ENCODE measurements at regions not wholly inside any gene's neighbourhood (a gene's known extent, or its start where the extent isn't known, plus 50 kb on each side); places are given as distances from the start of the nearest gene placed in this dataset.
A peak's percentile ranks its signal among the peaks of the same experiment; 100 is the strongest.

DNA sequence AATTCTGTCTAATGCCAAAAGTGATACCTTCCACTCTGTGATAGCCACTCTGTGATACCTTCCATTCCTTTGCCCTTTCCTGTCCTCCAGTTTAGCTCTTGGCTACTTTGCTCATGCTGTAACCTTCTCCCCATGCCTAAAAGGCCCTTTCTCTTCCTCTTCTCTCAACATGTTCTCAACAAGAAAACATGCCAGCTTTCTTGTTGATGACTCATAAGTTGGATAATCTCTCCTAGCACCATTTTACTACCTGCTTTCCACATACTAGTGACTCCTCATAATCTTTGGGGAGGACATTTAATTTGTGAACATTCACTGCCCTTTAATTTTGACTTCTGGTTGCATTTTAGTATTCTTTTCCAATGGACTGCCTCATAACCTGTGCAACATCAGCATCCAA lies 55.9 kb upstream of the NT5C1B start:
- dilution Hi-C loops (cut with MboI; ENCODE audit: extremely low pct_ligation_motif_present, low sequenced_read_pairs), result no loop called here
- TF ChIP-seq, protein P1, sequence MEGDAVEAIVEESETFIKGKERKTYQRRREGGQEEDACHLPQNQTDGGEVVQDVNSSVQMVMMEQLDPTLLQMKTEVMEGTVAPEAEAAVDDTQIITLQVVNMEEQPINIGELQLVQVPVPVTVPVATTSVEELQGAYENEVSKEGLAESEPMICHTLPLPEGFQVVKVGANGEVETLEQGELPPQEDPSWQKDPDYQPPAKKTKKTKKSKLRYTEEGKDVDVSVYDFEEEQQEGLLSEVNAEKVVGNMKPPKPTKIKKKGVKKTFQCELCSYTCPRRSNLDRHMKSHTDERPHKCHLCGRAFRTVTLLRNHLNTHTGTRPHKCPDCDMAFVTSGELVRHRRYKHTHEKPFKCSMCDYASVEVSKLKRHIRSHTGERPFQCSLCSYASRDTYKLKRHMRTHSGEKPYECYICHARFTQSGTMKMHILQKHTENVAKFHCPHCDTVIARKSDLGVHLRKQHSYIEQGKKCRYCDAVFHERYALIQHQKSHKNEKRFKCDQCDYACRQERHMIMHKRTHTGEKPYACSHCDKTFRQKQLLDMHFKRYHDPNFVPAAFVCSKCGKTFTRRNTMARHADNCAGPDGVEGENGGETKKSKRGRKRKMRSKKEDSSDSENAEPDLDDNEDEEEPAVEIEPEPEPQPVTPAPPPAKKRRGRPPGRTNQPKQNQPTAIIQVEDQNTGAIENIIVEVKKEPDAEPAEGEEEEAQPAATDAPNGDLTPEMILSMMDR (optimal IDR thresholded peaks at IDR 0.05 in 1 of 3, IDR thresholded peaks at IDR 0.05 in 1 of 3, conservative IDR thresholded peaks at IDR 0.05 in 1 of 3; ENCODE audit: extremely low read depth in 1 of 3, insufficient read depth in 2 of 3, low read length in 3 of 3), result no peak
- TF ChIP-seq EZH2 (IDR thresholded peaks at IDR 0.05; ENCODE audit: low read length), result no peak

DNA sequence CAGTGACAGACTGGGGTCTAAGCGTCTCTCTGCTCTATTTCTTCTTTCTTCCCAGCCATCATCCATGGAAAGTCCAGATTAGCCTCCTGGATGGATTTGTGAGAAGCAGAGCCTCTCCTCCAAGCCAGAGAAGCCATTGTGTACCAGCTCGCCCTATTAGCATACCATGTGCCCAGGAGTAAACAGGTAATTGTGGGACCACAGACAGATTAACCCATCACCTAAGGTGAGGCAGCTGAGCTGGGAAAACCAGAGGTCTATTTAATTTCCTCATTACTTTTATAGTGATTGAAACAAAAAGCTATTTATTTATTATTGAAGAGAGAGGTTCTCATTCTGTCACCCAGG lies 54.7 kb upstream of the NT5C1B start:
- peaks cover 0 to 3% of the 10 kb centered on the region in 2 experiments for H3K36me3 ChIP-seq (ENCODE audit: control insufficient read depth in 2 of 2, extremely low read depth in 1 of 2, insufficient read depth in 2 of 2, low read length in 2 of 2)
- H3K79me2 ChIP-seq (ENCODE audit: control insufficient read depth, insufficient read depth, low read length), result no peaks in the 10 kb centered on the region
- no peak overlapping the region for H3K27ac ChIP-seq (ENCODE audit: control insufficient read depth, insufficient read depth, low read length)
- H2AFZ ChIP-seq (ENCODE audit: control insufficient read depth, low read length), result no peak overlapping the region
- dilution Hi-C loops (cut with MboI; ENCODE audit: extremely low pct_ligation_motif_present, low sequenced_read_pairs), result no loop called here
- FAIRE-seq, result no peak
- H3K4me2 ChIP-seq (ENCODE audit: control insufficient read depth, extremely low read depth, insufficient read depth, low read depth, low read length), result no peak overlapping the region
- H3K4me3 ChIP-seq (ENCODE audit: control insufficient read depth in 2 of 3, extremely low read depth in 1 of 3, insufficient read depth in 2 of 3, low read depth in 1 of 3, low read length in 3 of 3), result no peak overlapping the region
- TF ChIP-seq, protein P1 (optimal IDR thresholded peaks at IDR 0.05 in 1 of 3, IDR thresholded peaks at IDR 0.05 in 1 of 3, conservative IDR thresholded peaks at IDR 0.05 in 1 of 3; ENCODE audit: extremely low read depth in 1 of 3, insufficient read depth in 2 of 3, low read length in 3 of 3), result no peak
- no peak for TF ChIP-seq EZH2 (IDR thresholded peaks at IDR 0.05; ENCODE audit: low read length)
- H3K27me3 ChIP-seq (ENCODE audit: control insufficient read depth, extremely low read depth, insufficient read depth, low read length), result no peaks in the 10 kb centered on the region
- H3K9ac ChIP-seq (ENCODE audit: control insufficient read depth, extremely low read depth, insufficient read depth, low read length), result no peak overlapping the region
- no peaks in the 10 kb centered on the region for H3K9me1 ChIP-seq (ENCODE audit: control insufficient read depth, extremely low read depth, insufficient read depth, low read length)
- peaks cover 7% of the 10 kb centered on the region for H3K4me1 ChIP-seq (ENCODE audit: control insufficient read depth, extremely low read depth, insufficient read depth, low read length)
- no peaks in the 10 kb centered on the region for H4K20me1 ChIP-seq (ENCODE audit: control insufficient read depth, extremely low read depth, insufficient read depth, low read length)
- DNase-seq (ENCODE audit: low read depth, low spot score), result no peak
- H3K9me3 ChIP-seq (ENCODE audit: control insufficient read depth, low read depth, low read length), result no peaks in the 10 kb centered on the region

More for the DNA sequence above, 55.9 kb upstream of the NT5C1B start:
- Histone ChIP-seq H3K9me3 (ENCODE audit: control insufficient read depth, low read depth, low read length) (no peaks in the 10 kb centered on the region), H3K4me1 (ENCODE audit: control insufficient read depth, extremely low read depth, insufficient read depth, low read length) (peaks cover 7% of the 10 kb centered on the region), H3K36me3 (ENCODE audit: control insufficient read depth in 2 of 2, extremely low read depth in 1 of 2, insufficient read depth in 2 of 2, low read length in 2 of 2) (no peaks in the 10 kb centered on the region), H2AFZ (ENCODE audit: control insufficient read depth, low read length) (no peak overlapping the region), H3K79me2 (ENCODE audit: control insufficient read depth, insufficient read depth, low read length) (no peaks in the 10 kb centered on the region), H3K9ac (ENCODE audit: control insufficient read depth, extremely low read depth, insufficient read depth, low read length) (no peak overlapping the region), H4K20me1 (ENCODE audit: control insufficient read depth, extremely low read depth, insufficient read depth, low read length) (no peaks in the 10 kb centered on the region), H3K9me1 (ENCODE audit: control insufficient read depth, extremely low read depth, insufficient read depth, low read length) (no peaks in the 10 kb centered on the region), H3K27me3 (ENCODE audit: control insufficient read depth, extremely low read depth, insufficient read depth, low read length) (no peaks in the 10 kb centered on the region), H3K4me3 (ENCODE audit: control insufficient read depth in 2 of 3, extremely low read depth in 1 of 3, insufficient read depth in 2 of 3, low read depth in 1 of 3, low read length in 3 of 3) (no peak overlapping the region), H3K27ac (ENCODE audit: control insufficient read depth, insufficient read depth, low read length) (no peak overlapping the region), H3K4me2 (ENCODE audit: control insufficient read depth, extremely low read depth, insufficient read depth, low read depth, low read length) (peak overlapping the region; percentile 3)
- DNase-seq (ENCODE audit: low read depth, low spot score) (no peak), FAIRE-seq (peak; percentile 86)

All from keratinocyte (primary cell).